ENCODE measurements at regions not wholly inside any gene's neighbourhood (a gene's known extent, or its start where the extent isn't known, plus 50 kb on each side); places are given as distances from the start of the nearest gene placed in this dataset.

DNA sequence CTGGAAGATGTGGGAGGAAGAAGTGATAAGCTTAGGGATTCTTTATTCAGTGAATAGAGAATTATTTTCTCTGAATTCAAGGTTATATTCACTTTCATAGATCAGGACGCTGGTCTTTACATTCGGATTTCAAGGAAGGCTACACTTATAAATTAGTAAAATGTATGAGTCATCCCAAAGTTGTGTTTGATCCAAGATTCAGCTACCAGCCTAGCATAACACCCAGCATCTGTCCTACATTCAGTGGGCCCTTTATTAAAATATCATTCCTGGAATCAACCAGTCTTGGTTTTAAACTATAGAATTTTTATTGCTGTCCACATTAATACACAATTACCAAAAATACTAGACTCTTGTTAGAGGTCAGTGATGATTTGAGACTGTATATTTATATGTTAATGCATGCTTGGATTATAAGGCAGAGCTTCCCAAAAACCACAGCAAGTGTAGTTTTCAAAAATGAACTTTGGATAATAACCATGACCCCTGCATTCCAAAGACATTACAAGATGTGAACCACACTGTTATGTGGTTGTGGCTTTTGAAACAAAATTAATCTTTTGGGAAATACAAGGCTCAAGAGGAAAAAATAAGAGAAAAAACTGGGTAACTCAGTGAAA is 210.7 kb upstream of the CNR1 start:
- ATAC-seq (no peak), DNase-seq (ENCODE audit: low read depth, low spot score) (no peak), FAIRE-seq (no peak)
- in situ Hi-C loops (cut with MboI) = no loop called here
- ChIA-PET SMC1A (ENCODE audit: uncharacterized antibody, unreplicated experiment) (interaction anchor here (1.0 to 1.1 kb wide), 3 partner anchors 10 to 545 kb away, joined by 3 to 4 read pairs (median 3); no protein-coding TSS in a partner anchor), POLR2A (no interaction called here), CTCF (interaction anchor here (1.1 to 1.8 kb wide), 2 partner anchors 10 to 129 kb away, joined by 3 to 5 read pairs; no protein-coding TSS in a partner anchor), RAD21 (ENCODE audit: unreplicated experiment) (no interaction called here)
- H3K27me3 ChIP-seq (replicated peaks in 1 of 2; ENCODE audit: control insufficient read depth in 2 of 2, insufficient read depth in 2 of 2, low read length in 1 of 2) = no peaks in the 10 kb centered on the region
- intact Hi-C loops (cut with micrococcal nuclease; ENCODE audit: unreplicated experiment) = no loop called here
- no peaks in the 10 kb centered on the region for H3K9me3 ChIP-seq (replicated peaks; ENCODE audit: control insufficient read depth, insufficient read depth, low read length)
- H3K4me3 ChIP-seq = no peak overlapping the region
- H2AFZ ChIP-seq (ENCODE audit: control insufficient read depth, low read depth, low read length) = no peak overlapping the region
- H4K20me1 ChIP-seq (ENCODE audit: control insufficient read depth, insufficient read depth) = no peaks in the 10 kb centered on the region
- no TSS peak for BruUV-seq (replicated peaks)
- no peak for TF ChIP-seq HDAC6 (IDR thresholded peaks at IDR 0.05; ENCODE audit: unreplicated experiment)
- no peak for TF ChIP-seq GABPA (IDR thresholded peaks at IDR 0.05; ENCODE audit: low read depth)
- no peak for TF ChIP-seq NBN (IDR thresholded peaks at IDR 0.05)
- TF ChIP-seq, protein P1, sequence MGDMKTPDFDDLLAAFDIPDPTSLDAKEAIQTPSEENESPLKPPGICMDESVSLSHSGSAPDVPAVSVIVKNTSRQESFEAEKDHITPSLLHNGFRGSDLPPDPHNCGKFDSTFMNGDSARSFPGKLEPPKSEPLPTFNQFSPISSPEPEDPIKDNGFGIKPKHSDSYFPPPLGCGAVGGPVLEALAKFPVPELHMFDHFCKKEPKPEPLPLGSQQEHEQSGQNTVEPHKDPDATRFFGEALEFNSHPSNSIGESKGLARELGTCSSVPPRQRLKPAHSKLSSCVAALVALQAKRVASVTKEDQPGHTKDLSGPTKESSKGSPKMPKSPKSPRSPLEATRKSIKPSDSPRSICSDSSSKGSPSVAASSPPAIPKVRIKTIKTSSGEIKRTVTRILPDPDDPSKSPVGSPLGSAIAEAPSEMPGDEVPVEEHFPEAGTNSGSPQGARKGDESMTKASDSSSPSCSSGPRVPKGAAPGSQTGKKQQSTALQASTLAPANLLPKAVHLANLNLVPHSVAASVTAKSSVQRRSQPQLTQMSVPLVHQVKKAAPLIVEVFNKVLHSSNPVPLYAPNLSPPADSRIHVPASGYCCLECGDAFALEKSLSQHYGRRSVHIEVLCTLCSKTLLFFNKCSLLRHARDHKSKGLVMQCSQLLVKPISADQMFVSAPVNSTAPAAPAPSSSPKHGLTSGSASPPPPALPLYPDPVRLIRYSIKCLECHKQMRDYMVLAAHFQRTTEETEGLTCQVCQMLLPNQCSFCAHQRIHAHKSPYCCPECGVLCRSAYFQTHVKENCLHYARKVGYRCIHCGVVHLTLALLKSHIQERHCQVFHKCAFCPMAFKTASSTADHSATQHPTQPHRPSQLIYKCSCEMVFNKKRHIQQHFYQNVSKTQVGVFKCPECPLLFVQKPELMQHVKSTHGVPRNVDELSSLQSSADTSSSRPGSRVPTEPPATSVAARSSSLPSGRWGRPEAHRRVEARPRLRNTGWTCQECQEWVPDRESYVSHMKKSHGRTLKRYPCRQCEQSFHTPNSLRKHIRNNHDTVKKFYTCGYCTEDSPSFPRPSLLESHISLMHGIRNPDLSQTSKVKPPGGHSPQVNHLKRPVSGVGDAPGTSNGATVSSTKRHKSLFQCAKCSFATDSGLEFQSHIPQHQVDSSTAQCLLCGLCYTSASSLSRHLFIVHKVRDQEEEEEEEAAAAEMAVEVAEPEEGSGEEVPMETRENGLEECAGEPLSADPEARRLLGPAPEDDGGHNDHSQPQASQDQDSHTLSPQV (IDR thresholded peaks at IDR 0.05) = no peak
- no peak for TF ChIP-seq TAF1 (IDR thresholded peaks at IDR 0.05; ENCODE audit: borderline replicate concordance, low read depth, low read length)
- no peak for TF ChIP-seq RBBP5 (conservative IDR thresholded peaks at IDR 0.05)
- no peak for TF ChIP-seq CBX3 (IDR thresholded peaks at IDR 0.05; ENCODE audit: borderline replicate concordance, low read depth)
- TF ChIP-seq, protein P2, sequence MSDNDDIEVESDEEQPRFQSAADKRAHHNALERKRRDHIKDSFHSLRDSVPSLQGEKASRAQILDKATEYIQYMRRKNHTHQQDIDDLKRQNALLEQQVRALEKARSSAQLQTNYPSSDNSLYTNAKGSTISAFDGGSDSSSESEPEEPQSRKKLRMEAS (IDR thresholded peaks at IDR 0.05; ENCODE audit: low read depth, low read length) = no peak
- no peak for TF ChIP-seq IRF4 (IDR thresholded peaks at IDR 0.05; ENCODE audit: low read depth, low read length)
- TF ChIP-seq ATF7 (IDR thresholded peaks at IDR 0.05; ENCODE audit: low read depth) = no peak
- no peak for TF ChIP-seq SP1 (IDR thresholded peaks at IDR 0.05; ENCODE audit: low read depth, low read length)
- no peak for TF ChIP-seq SMAD5 (IDR thresholded peaks at IDR 0.05; ENCODE audit: low read depth)
- no peak for TF ChIP-seq MYB (IDR thresholded peaks at IDR 0.05; ENCODE audit: borderline replicate concordance, low read depth, low read length)
- no peak for TF ChIP-seq ZNF207 (IDR thresholded peaks at IDR 0.05; ENCODE audit: borderline replicate concordance)
- TF ChIP-seq MTA2 (IDR thresholded peaks at IDR 0.05; ENCODE audit: low read depth) = no peak
- H3K4me1 ChIP-seq (ENCODE audit: control insufficient read depth, insufficient read depth, low read length) = no peaks in the 10 kb centered on the region
- no peaks in the 10 kb centered on the region for H3K36me3 ChIP-seq (ENCODE audit: control insufficient read depth in 2 of 2, insufficient read depth in 2 of 2, low read length in 1 of 2)
- 0% methylated on average over 2 of the region's 2 CpGs for WGBS (ENCODE audit: insufficient coverage, insufficient replicate concordance, low lambda C conversion rate, missing lambda C conversion rate)
- no peak overlapping the region for H3K9ac ChIP-seq (ENCODE audit: control insufficient read depth, insufficient read depth, low read length)
- no peaks in the 10 kb centered on the region for H3K79me2 ChIP-seq (ENCODE audit: control insufficient read depth, insufficient read depth, low read length)
- no peak overlapping the region for H3K4me2 ChIP-seq (ENCODE audit: control insufficient read depth, insufficient read depth)
- H3K27ac ChIP-seq (ENCODE audit: control insufficient read depth, insufficient read depth) = no peak overlapping the region
